ENCODE measurements at regions not wholly inside any gene's neighbourhood (a gene's known extent, or its start where the extent isn't known, plus 50 kb on each side); places are given as distances from the start of the nearest gene placed in this dataset.

GRCh38 chr4:3831529-3832150 is 65.5 kb downstream of the ADRA2C start:
- DNase-seq = no peak

- no peak for DNase-seq
These were observed 66.5 kb downstream of the ADRA2C start for GRCh38 chr4:3832536-3833220.

- DNase-seq = no peak
These were observed 67.3 kb downstream of the ADRA2C start for GRCh38 chr4:3833326-3833989.

GRCh38 chr4:3834186-3834662 is 68.0 kb downstream of the ADRA2C start:
- DNase-seq = no peak

GRCh38 chr4:3834663-3835521 is 68.7 kb downstream of the ADRA2C start:
- DNase-seq = no peak

- DNase-seq = no peak
These were observed 69.6 kb downstream of the ADRA2C start for GRCh38 chr4:3835527-3836405.

GRCh38 chr4:3836406-3836755 is 70.2 kb downstream of the ADRA2C start:
- no peak for DNase-seq

- DNase-seq = no peak
These were observed 70.8 kb downstream of the ADRA2C start for GRCh38 chr4:3836756-3837601.

- DNase-seq = no peak
These were observed 72.5 kb downstream of the ADRA2C start for GRCh38 chr4:3838437-3839380.

GRCh38 chr4:3845094-3845743 is 79.0 kb downstream of the ADRA2C start:
- DNase-seq = no peak

- no peak for DNase-seq
These were observed 79.7 kb downstream of the ADRA2C start for GRCh38 chr4:3845744-3846429.

- DNase-seq = no peak
These were observed 81.2 kb downstream of the ADRA2C start for GRCh38 chr4:3847211-3847940.

- no peak for DNase-seq
These were observed 82.1 kb downstream of the ADRA2C start for GRCh38 chr4:3848323-3848722.

- DNase-seq = no peak
These were observed 83.0 kb downstream of the ADRA2C start for GRCh38 chr4:3849140-3849539.

GRCh38 chr4:3850128-3850527 is 83.9 kb downstream of the ADRA2C start:
- no peak for DNase-seq

GRCh38 chr4:3851211-3851610 is 85.0 kb downstream of the ADRA2C start:
- no peak for DNase-seq

GRCh38 chr4:3851881-3852280 is 85.7 kb downstream of the ADRA2C start:
- no peak for DNase-seq

GRCh38 chr4:3852309-3852708 is 86.1 kb downstream of the ADRA2C start:
- no peak for DNase-seq

Data from NCI-H1105 (cell line).